PC-3 (cell line): ENCODE measurements at regions not wholly inside any gene's neighbourhood (a gene's known extent, or its start where the extent isn't known, plus 50 kb on each side); places are given as distances from the start of the nearest gene placed in this dataset.

Experiments used
- ATAC-seq: fragments of 200-7000 bp; cut with Tn5 transposase; 2 replicates; pipeline ENCODE4 v1.9.1; 2020; ENCODE audit warnings: mild to moderate bottlenecking, moderate library complexity
- BruUV-seq: library from RNA; stranded (reverse); fragments of 400-500 nt; replicated peaks from 2 replicates; lab custom pipeline; 2021; lab: Mats Ljungman, UMichigan
- CTCF ChIA-PET: fragments of 300-600 bp; sonication (Branson Sonifier 250); formaldehyde crosslinking; loops from one replicate; lab custom pipeline; 2022; ENCODE audit warnings: antibody characterized with exemption; lab: Charles Lee
- POLR2A ChIA-PET: fragments of 300-600 bp; sonication (Branson Sonifier 250); formaldehyde crosslinking; loops from one replicate; lab custom pipeline; 2022; ENCODE audit warnings: antibody characterized with exemption; ENCODE audit not compliant: unreplicated experiment; lab: Charles Lee
- DNase-seq: peaks from one replicate; pipeline ENCODE4 v3.0.0-alpha.2; 2015
- H2AFZ ChIP-seq: fragments of 300-600 bp; sonication (generic); 2 replicates; pipeline ENCODE4 v1.6.0; 2016; ENCODE audit warnings: antibody characterized with exemption, low read length
- H3F3A ChIP-seq: fragments of 300-600 bp; sonication (generic); one replicate; pipeline ENCODE4 v1.6.0; 2017; ENCODE audit warnings: antibody characterized with exemption, low read length, control low read depth, mild to moderate bottlenecking; ENCODE audit not compliant: unreplicated experiment
- H3K27ac ChIP-seq: fragments of 300-600 bp; sonication (generic); 2 replicates; pipeline ENCODE4 v1.5.1; 2016; ENCODE audit warnings: mild to moderate bottlenecking, low read length
- H3K27me3 ChIP-seq: fragments of 300-600 bp; sonication (generic); 2 replicates; pipeline ENCODE4 v1.6.1; 2016; ENCODE audit warnings: low read length, mixed read lengths
- H3K36me3 ChIP-seq: fragments of 300-600 bp; sonication (generic); 2 replicates; pipeline ENCODE4 v1.6.1; 2016; ENCODE audit warnings: low read depth, mixed run types, low read length, mixed read lengths
- H3K4me1 ChIP-seq: fragments of 300-600 bp; sonication (generic); 2 replicates; pipeline ENCODE4 v1.5.1; 2016; ENCODE audit warnings: low read length; ENCODE audit not compliant: insufficient read depth
- H3K4me2 ChIP-seq: fragments of 300-600 bp; sonication (generic); 2 replicates; pipeline ENCODE4 v1.6.0; 2016; ENCODE audit warnings: low read length
- H3K4me3 ChIP-seq: fragments of 300-600 bp; sonication (generic); 2 replicates; pipeline ENCODE4 v1.5.1; 2016; ENCODE audit warnings: mild to moderate bottlenecking, low read length, mixed read lengths
- H3K79me2 ChIP-seq: fragments of 300-600 bp; sonication (generic); 2 replicates; pipeline ENCODE4 v1.6.1; 2017; ENCODE audit warnings: low read length, mixed read lengths
- H3K9ac ChIP-seq: fragments of 300-600 bp; sonication (generic); 2 replicates; pipeline ENCODE4 v1.6.0; 2016; ENCODE audit warnings: mild to moderate bottlenecking, low read length
- H3K9me2 ChIP-seq: fragments of 300-600 bp; sonication (generic); replicated peaks from 2 replicates; pipeline ENCODE4 v1.6.1; 2016; ENCODE audit warnings: mixed run types, low read length, mixed read lengths
- H3K9me3 ChIP-seq: fragments of 300-600 bp; sonication (generic); 2 replicates; pipeline ENCODE4 v1.6.1; 2016; ENCODE audit warnings: low read length, mixed read lengths
- H4K20me1 ChIP-seq: fragments of 300-600 bp; sonication (generic); 2 replicates; pipeline ENCODE4 v1.6.1; 2016; ENCODE audit warnings: low read length, mixed read lengths
- EZH2 ChIP-seq: fragments of 300-600 bp; sonication (generic); IDR thresholded peaks from one replicate; pipeline ENCODE4 v1.6.1; 2017; ENCODE audit warnings: antibody characterized with exemption, mild to moderate bottlenecking, low read length; ENCODE audit not compliant: unreplicated experiment
- EZH2phosphoT487 ChIP-seq: fragments of 300-600 bp; sonication (generic); IDR thresholded peaks from 2 replicates; pipeline ENCODE4 v1.6.1; 2018; ENCODE audit warnings: mild to moderate bottlenecking, antibody characterized with exemption, low read length, borderline replicate concordance
- intact Hi-C: fragments of 100-400 bp; cut with micrococcal nuclease; formaldehyde crosslinking; loops from 2 replicates; pipeline ENCODE4 v1.9.0; 2023
- TF ChIP-seq, protein P1 (sequence below): fragments of 300-600 bp; sonication (generic); conservative IDR thresholded peaks from 2 replicates; pipeline ENCODE4 v1.5.1; 2017; ENCODE audit warnings: antibody characterized with exemption, low read depth, mild to moderate bottlenecking, low read length

DNA sequence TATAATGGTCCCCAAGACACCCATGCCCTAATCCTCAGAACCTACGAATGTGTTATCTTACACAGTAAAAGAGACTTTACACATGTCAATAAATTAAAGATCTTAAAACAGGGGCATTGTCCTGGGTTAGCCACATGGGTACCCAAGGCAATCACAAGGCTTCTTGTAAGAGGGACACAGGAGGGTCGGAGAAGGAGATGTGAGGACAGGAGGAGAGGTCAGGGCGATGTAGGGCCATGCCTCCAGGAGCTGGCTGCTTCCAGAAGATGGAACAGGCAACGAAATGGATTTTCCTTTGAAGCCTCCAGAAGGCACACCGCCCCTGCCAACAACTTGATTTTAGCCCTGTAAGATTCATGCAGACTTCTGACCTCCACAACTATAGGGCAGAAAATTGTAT lies 262.7 kb downstream of the MEX3B start:
- no peak for ATAC-seq
- H3F3A ChIP-seq = no peaks in the 10 kb centered on the region
- H3K9me2 ChIP-seq = no peaks in the 10 kb centered on the region
- DNase-seq = no peak
- ChIA-PET POLR2A (interaction anchor here (0.6 kb wide), 1 partner anchor 22 kb away, joined by 4 read pairs; no protein-coding TSS in a partner anchor), CTCF (no interaction called here)
- H3K27ac ChIP-seq = no peak overlapping the region
- BruUV-seq = no TSS peak
- H4K20me1 ChIP-seq = no peaks in the 10 kb centered on the region
- intact Hi-C loops = no loop called here
- H3K79me2 ChIP-seq = no peaks in the 10 kb centered on the region
- H3K4me1 ChIP-seq = no peaks in the 10 kb centered on the region
- no peaks in the 10 kb centered on the region for H3K9me3 ChIP-seq
- no peak overlapping the region for H3K4me3 ChIP-seq
- peaks cover 54% of the 10 kb centered on the region for H3K27me3 ChIP-seq
- H2AFZ ChIP-seq = no peak overlapping the region
- no peak overlapping the region for H3K9ac ChIP-seq
- TF ChIP-seq, protein P1, sequence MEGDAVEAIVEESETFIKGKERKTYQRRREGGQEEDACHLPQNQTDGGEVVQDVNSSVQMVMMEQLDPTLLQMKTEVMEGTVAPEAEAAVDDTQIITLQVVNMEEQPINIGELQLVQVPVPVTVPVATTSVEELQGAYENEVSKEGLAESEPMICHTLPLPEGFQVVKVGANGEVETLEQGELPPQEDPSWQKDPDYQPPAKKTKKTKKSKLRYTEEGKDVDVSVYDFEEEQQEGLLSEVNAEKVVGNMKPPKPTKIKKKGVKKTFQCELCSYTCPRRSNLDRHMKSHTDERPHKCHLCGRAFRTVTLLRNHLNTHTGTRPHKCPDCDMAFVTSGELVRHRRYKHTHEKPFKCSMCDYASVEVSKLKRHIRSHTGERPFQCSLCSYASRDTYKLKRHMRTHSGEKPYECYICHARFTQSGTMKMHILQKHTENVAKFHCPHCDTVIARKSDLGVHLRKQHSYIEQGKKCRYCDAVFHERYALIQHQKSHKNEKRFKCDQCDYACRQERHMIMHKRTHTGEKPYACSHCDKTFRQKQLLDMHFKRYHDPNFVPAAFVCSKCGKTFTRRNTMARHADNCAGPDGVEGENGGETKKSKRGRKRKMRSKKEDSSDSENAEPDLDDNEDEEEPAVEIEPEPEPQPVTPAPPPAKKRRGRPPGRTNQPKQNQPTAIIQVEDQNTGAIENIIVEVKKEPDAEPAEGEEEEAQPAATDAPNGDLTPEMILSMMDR = no peak
- TF ChIP-seq EZH2phosphoT487 (no peak), EZH2 (no peak)
- no peak overlapping the region for H3K4me2 ChIP-seq
- no peaks in the 10 kb centered on the region for H3K36me3 ChIP-seq

DNA sequence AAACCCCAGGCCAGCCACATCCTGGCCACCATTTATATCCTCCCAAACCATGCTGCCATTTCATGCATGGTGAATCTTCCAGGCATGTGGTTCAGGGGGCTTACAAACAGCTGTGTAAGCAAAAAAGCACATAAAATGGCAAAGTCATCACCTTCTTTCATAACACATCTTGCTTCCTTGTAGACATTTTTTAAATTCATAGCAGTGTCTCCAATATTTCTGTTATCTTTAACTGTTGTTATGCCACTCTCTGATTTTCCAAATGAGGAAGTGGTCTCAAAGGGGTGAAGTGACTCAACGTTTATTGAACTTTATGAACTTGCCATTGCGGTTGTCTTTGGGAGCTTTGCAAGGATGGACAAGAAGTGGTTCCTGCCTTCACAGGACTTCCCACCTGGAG lies 264.4 kb downstream of the MEX3B start:
- Histone ChIP-seq H3K9me3 (no peaks in the 10 kb centered on the region), H4K20me1 (no peaks in the 10 kb centered on the region), H3K4me3 (no peak overlapping the region), H3K4me1 (no peaks in the 10 kb centered on the region), H3K36me3 (no peaks in the 10 kb centered on the region), H3F3A (no peaks in the 10 kb centered on the region), H3K27me3 (peaks cover 46% of the 10 kb centered on the region), H3K9me2 (no peaks in the 10 kb centered on the region), H3K9ac (no peak overlapping the region), H3K27ac (no peak overlapping the region), H3K79me2 (no peaks in the 10 kb centered on the region), H2AFZ (no peak overlapping the region), H3K4me2 (no peak overlapping the region)
- DNase-seq = no peak
- BruUV-seq = no TSS peak
- ChIA-PET CTCF (no interaction called here), POLR2A (no interaction called here)
- intact Hi-C loops = no loop called here
- no peak for ATAC-seq
- TF ChIP-seq, protein P1 = no peak
- TF ChIP-seq EZH2 = no peak
- TF ChIP-seq EZH2phosphoT487 = no peak

DNA sequence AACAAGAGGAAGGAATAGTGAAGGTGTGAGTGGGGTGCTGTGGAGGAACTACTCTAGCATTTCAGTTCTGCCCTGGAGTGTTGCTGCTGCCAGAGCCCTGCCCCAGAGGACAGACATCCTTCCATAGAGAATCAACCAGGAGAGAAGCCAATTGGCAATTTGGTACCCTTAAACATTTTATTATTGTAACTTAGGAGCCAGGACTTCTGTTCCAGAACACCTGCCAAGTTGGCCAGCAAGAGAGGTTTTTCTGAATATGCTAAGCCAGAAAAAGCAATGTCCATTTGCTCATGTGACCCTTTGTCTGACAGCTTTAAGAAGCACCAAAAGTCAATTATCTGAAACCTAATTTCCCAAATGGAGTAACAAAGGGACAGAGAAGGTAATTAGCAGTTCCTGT lies 264.9 kb downstream of the MEX3B start:
- no peak overlapping the region for H3K27ac ChIP-seq
- H4K20me1 ChIP-seq = no peaks in the 10 kb centered on the region
- intact Hi-C loops = no loop called here
- H3K27me3 ChIP-seq = peaks cover 47% of the 10 kb centered on the region
- no peak overlapping the region for H2AFZ ChIP-seq
- CTCF ChIA-PET = no interaction called here
- TF ChIP-seq, protein P1 = no peak
- TF ChIP-seq EZH2phosphoT487 = no peak
- no peak for TF ChIP-seq EZH2
- no peak overlapping the region for H3K4me2 ChIP-seq
- no TSS peak for BruUV-seq
- H3F3A ChIP-seq = no peaks in the 10 kb centered on the region
- POLR2A ChIA-PET = no interaction called here
- H3K9me2 ChIP-seq = no peaks in the 10 kb centered on the region
- ATAC-seq (no peak), DNase-seq (no peak)
- no peak overlapping the region for H3K4me3 ChIP-seq
- no peaks in the 10 kb centered on the region for H3K4me1 ChIP-seq
- H3K79me2 ChIP-seq = no peaks in the 10 kb centered on the region
- no peak overlapping the region for H3K9ac ChIP-seq
- no peaks in the 10 kb centered on the region for H3K36me3 ChIP-seq
- H3K9me3 ChIP-seq = no peaks in the 10 kb centered on the region
